ENCODE measurements at regions not wholly inside any gene's neighbourhood (a gene's known extent, or its start where the extent isn't known, plus 50 kb on each side); places are given as distances from the start of the nearest gene placed in this dataset.

GRCh38 chr7:91653286-91653685 lies 227.2 kb downstream of the MTERF1 start:
- TF ChIP-seq ZNF274 (IDR thresholded peaks at IDR 0.05; ENCODE audit: low read depth, low read length) (no peak), SUZ12 (IDR thresholded peaks at IDR 0.05; ENCODE audit: extremely low read depth, insufficient read depth, insufficient read length) (no peak), YY1 (IDR thresholded peaks at IDR 0.05; ENCODE audit: insufficient read depth, insufficient read length) (no peak)
